ENCODE measurements at regions not wholly inside any gene's neighbourhood (a gene's known extent, or its start where the extent isn't known, plus 50 kb on each side); places are given as distances from the start of the nearest gene placed in this dataset.
"Not testable (repeated sequence)": the region's sequence is repeated elsewhere in the genome, so short reads cannot be mapped to it uniquely, and the experiment has no call there.

GRCh38 chr5:56044746-56045428 lies 50.1 kb upstream of the IL6ST start:
- H3K4me3 ChIP-seq (replicated peaks in 1 of 3; ENCODE audit: insufficient read depth in 1 of 3, low read depth in 1 of 3, low read length in 3 of 3); H2AFZ ChIP-seq (ENCODE audit: low read depth, low read length); H3K36me3 ChIP-seq (ENCODE audit: control insufficient read depth in 2 of 2, extremely low read depth in 1 of 2, insufficient read depth in 2 of 2, low read length in 2 of 2): not testable (repeated sequence)

More at GRCh38 chr5:56044746-56045428, 50.1 kb upstream of the IL6ST start:
- H3K79me2 ChIP-seq (ENCODE audit: control insufficient read depth, insufficient read depth, low read length); H3K27me3 ChIP-seq (ENCODE audit: control insufficient read depth in 2 of 2, insufficient read depth in 2 of 2, low read length in 2 of 2); BruUV-seq (replicated peaks); H3K27ac ChIP-seq (ENCODE audit: insufficient read depth, low read depth, low read length); FAIRE-seq; H3K9ac ChIP-seq (replicated peaks; ENCODE audit: extremely low read depth, insufficient read depth, low read length); H3K9me3 ChIP-seq (replicated peaks; ENCODE audit: control insufficient read depth, insufficient read depth, low read length); H3K9me1 ChIP-seq (replicated peaks; ENCODE audit: control insufficient read depth, extremely low read depth, insufficient read depth, low read length); H4K20me1 ChIP-seq (replicated peaks; ENCODE audit: control insufficient read depth, extremely low read depth, insufficient read depth, low read length); DNase-seq (ENCODE audit: low read depth, low spot score); CTCF ChIA-PET; dilution Hi-C loops (cut with MboI; ENCODE audit: extremely low pct_ligation_motif_present, low sequenced_read_pairs); H3K4me2 ChIP-seq (ENCODE audit: insufficient read depth, low read length): not testable (repeated sequence)
- H3K4me1 ChIP-seq (ENCODE audit: control insufficient read depth, extremely low read depth, insufficient read depth, low read length), result peaks cover 14% of the 10 kb centered on the region
- POLR2A ChIA-PET, result interaction anchor here (0.6 kb wide), 1 partner anchor 108 kb away, joined by 3 read pairs; no protein-coding TSS in a partner anchor
- intact Hi-C loops (cut with micrococcal nuclease), result loop anchor here (5.0 kb wide), 1 partner anchor 77 kb away; no protein-coding TSS in a partner anchor

Data from endothelial cell of umbilical vein (primary cell).